ENCODE measurements at regions not wholly inside any gene's neighbourhood (a gene's known extent, or its start where the extent isn't known, plus 50 kb on each side); places are given as distances from the start of the nearest gene placed in this dataset.

DNA sequence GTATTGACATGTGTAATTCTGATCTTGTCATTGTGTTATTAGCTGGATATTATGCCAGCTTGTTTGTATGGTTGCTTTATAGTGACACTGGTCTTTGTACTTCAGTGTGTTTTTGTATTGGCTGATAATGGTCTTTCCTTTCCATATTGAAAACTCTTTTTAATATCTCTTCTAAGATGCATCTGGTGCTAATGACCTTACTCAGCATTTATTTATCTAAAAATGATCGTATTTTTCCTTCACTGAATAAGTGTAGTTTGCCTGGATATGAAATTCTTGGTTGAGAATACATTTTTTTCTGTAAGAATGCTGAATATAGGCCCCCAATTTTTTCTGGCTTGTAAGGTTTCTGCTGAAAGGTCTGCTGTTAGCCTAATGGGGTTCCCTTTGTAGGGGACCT, 465.5 kb upstream of the TMPRSS15 start:
- H3K36me3 Mint-ChIP-seq (ENCODE audit: low read depth): no peaks in the 10 kb centered on the region
- H3K27me3 Mint-ChIP-seq (ENCODE audit: low read depth): no peaks in the 10 kb centered on the region
- ChIA-PET CTCF (no interaction called here), POLR2A (no interaction called here)
- no peak overlapping the region for H3K4me3 Mint-ChIP-seq
- no peaks in the 10 kb centered on the region for H3K4me1 Mint-ChIP-seq (ENCODE audit: low read depth)
- no peak for DNase-seq
- no peak for ATAC-seq
- H3K9me3 Mint-ChIP-seq (ENCODE audit: insufficient read depth): peaks cover 18% of the 10 kb centered on the region
- no peak overlapping the region for H3K27ac Mint-ChIP-seq

DNA sequence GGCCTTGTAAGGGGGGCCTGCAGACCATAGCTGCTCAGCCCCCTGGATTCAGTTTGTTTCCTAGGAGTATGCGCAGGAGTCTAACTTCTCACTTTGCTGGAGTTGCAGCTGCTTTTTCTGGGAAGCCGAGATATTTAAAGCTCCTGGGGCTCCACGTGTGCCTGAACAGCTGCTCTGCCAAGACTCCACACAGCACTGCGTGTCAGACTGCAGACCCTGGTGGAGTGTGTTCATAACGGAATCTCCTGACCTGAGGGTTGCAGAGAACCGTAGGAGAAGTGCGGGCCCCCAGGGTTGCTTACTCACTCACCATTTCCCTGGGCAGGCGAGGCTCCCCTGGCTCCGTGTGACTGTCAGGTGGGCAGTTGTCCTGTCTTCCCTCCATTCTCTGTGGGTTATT, 474.3 kb upstream of the TMPRSS15 start:
- H3K27ac Mint-ChIP-seq: no peak overlapping the region
- ChIA-PET POLR2A (no interaction called here), CTCF (no interaction called here)
- no peak overlapping the region for H3K4me3 Mint-ChIP-seq
- peaks cover 13% of the 10 kb centered on the region for H3K9me3 Mint-ChIP-seq (ENCODE audit: insufficient read depth)
- no peaks in the 10 kb centered on the region for H3K27me3 Mint-ChIP-seq (ENCODE audit: low read depth)
- ATAC-seq: no peak
- H3K36me3 Mint-ChIP-seq (ENCODE audit: low read depth): no peaks in the 10 kb centered on the region
- no peaks in the 10 kb centered on the region for H3K4me1 Mint-ChIP-seq (ENCODE audit: low read depth)
- DNase-seq: no peak

DNA sequence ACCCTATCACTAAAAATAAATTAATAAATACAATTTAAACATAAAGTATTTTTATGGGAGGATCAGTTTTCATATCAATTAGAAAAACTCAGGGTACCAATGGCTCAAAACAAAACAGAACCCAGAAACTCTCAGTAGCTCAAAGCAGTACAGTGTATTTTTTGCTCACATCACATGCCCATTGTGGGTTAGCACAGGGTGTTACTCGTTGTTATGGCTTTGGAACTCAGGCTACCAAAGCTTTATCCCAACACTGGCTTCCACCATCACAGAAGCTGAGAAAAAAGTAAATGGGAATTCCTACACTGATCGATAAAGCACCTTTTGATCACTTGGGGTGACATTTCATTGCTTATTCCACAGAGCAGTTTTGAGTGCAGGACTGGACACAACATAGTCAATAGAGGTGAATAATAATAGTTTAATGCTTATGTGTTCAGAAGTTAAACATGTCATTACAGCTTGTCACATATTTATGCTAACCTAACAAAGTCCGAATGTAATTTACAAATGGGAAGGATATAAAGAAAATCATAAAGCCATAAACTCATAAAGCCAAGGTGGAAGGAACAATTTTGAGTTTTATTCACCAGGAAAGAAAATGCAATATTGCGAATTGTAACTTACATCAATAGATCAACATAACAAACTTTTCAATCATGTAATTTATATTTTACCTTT, 484.5 kb upstream of the TMPRSS15 start:
- Mint-ChIP-seq H3K4me1 (ENCODE audit: low read depth) (no peaks in the 10 kb centered on the region), H3K9me3 (ENCODE audit: insufficient read depth) (peaks cover 18% of the 10 kb centered on the region), H3K4me3 (no peak overlapping the region), H3K36me3 (ENCODE audit: low read depth) (no peaks in the 10 kb centered on the region), H3K27me3 (ENCODE audit: low read depth) (no peaks in the 10 kb centered on the region), H3K27ac (no peak overlapping the region)
- ATAC-seq (no peak), DNase-seq (no peak)
- CTCF ChIA-PET: no interaction called here
- POLR2A ChIA-PET: no interaction called here

DNA sequence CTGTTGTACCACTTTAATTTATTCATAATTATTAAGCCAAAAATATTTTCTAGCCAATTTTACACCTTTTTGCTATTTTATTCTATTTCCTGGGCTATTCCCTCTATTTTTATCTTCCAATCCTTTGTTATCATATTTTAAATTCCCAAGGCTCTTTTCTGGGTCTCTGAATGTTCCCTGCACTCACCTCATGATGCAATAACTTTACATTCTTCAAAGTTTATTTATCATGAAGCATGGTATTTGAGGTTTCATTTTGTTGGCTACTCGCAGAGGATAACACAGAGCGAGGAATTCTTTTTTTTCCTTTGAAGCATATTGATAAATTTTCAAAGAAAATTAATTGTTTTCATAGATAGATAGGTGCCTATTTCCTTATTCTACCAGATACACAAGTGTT, 489.8 kb upstream of the TMPRSS15 start:
- DNase-seq: no peak
- peaks cover 29% of the 10 kb centered on the region for H3K9me3 Mint-ChIP-seq (ENCODE audit: insufficient read depth)
- H3K36me3 Mint-ChIP-seq (ENCODE audit: low read depth): no peaks in the 10 kb centered on the region
- ChIA-PET CTCF (no interaction called here), POLR2A (no interaction called here)
- no peaks in the 10 kb centered on the region for H3K27me3 Mint-ChIP-seq (ENCODE audit: low read depth)
- H3K4me1 Mint-ChIP-seq (ENCODE audit: low read depth): no peaks in the 10 kb centered on the region
- H3K4me3 Mint-ChIP-seq: no peak overlapping the region
- no peak for ATAC-seq
- H3K27ac Mint-ChIP-seq: no peak overlapping the region

DNA sequence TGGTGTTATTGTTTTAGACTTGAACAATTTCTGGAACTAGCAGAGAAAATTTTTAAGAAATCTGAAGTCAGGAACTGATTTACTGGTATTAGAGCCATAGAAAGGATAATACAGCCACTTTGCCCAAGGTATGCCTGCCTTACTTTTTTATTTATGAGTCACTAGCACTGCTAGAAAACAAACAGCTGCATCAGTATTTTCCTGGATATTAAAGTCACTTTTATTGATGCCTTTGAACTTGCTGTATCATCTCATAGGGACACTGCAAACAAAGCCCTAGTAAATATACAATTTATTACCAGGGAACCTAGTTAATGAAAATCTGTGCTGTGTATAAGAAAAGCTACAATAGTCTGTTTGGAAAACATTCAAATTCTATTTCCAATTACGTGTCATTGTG, 490.8 kb upstream of the TMPRSS15 start:
- DNase-seq (no peak), ATAC-seq (no peak)
- no peak overlapping the region for H3K4me3 Mint-ChIP-seq
- no peaks in the 10 kb centered on the region for H3K4me1 Mint-ChIP-seq (ENCODE audit: low read depth)
- POLR2A ChIA-PET: no interaction called here
- H3K36me3 Mint-ChIP-seq (ENCODE audit: low read depth): no peaks in the 10 kb centered on the region
- H3K27ac Mint-ChIP-seq: no peak overlapping the region
- no peaks in the 10 kb centered on the region for H3K27me3 Mint-ChIP-seq (ENCODE audit: low read depth)
- CTCF ChIA-PET: no interaction called here
- H3K9me3 Mint-ChIP-seq (ENCODE audit: insufficient read depth): peaks cover 25% of the 10 kb centered on the region

DNA sequence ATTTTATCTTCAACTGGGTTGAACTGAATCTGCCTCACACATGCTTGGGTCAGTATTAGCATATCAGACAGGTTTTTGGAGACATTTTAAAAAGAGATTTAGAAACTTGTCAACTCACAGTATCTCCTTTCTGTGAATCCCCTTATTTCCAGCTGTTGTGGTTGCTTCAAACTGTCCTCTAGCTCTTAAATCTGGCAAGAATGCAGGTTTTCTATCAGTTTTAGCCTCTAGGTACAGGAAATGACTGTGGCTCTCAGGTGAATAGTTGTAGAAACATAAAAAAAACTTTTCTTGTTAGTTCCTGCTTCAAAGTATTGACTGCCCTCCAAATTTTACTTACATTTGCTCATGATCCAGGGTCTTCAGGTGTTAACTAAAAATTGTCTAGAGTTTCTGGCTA, 495.7 kb upstream of the TMPRSS15 start:
- no peaks in the 10 kb centered on the region for H3K4me1 Mint-ChIP-seq (ENCODE audit: low read depth)
- ChIA-PET CTCF (no interaction called here), POLR2A (no interaction called here)
- no peak overlapping the region for H3K27ac Mint-ChIP-seq
- no peaks in the 10 kb centered on the region for H3K27me3 Mint-ChIP-seq (ENCODE audit: low read depth)
- DNase-seq: no peak
- no peak for ATAC-seq
- H3K36me3 Mint-ChIP-seq (ENCODE audit: low read depth): no peaks in the 10 kb centered on the region
- peaks cover 15% of the 10 kb centered on the region for H3K9me3 Mint-ChIP-seq (ENCODE audit: insufficient read depth)
- no peak overlapping the region for H3K4me3 Mint-ChIP-seq

DNA sequence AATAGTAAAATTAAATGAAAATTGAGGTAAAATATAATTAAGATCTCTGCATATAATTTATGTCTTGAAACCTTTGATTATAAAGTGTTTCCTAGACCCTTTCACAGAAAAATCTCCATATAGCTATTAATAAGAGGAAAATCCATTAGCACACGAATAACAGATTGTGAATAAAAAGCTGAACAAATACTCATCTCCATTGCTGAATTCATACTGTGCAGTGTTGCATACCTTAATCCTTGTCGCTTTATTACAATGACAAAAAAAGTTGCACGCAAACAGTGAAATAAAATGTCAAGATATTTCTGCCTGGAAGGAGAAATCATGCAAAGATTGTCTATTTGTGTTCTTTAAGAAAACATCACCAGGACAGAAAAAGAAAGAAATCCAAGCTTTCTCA, 499.1 kb upstream of the TMPRSS15 start:
- H3K27me3 Mint-ChIP-seq (ENCODE audit: low read depth): no peaks in the 10 kb centered on the region
- CTCF ChIA-PET: no interaction called here
- no peak overlapping the region for H3K4me3 Mint-ChIP-seq
- POLR2A ChIA-PET: no interaction called here
- no peaks in the 10 kb centered on the region for H3K4me1 Mint-ChIP-seq (ENCODE audit: low read depth)
- DNase-seq: no peak
- no peaks in the 10 kb centered on the region for H3K36me3 Mint-ChIP-seq (ENCODE audit: low read depth)
- no peak for ATAC-seq
- H3K27ac Mint-ChIP-seq: no peak overlapping the region
- peaks cover 6% of the 10 kb centered on the region for H3K9me3 Mint-ChIP-seq (ENCODE audit: insufficient read depth)

DNA sequence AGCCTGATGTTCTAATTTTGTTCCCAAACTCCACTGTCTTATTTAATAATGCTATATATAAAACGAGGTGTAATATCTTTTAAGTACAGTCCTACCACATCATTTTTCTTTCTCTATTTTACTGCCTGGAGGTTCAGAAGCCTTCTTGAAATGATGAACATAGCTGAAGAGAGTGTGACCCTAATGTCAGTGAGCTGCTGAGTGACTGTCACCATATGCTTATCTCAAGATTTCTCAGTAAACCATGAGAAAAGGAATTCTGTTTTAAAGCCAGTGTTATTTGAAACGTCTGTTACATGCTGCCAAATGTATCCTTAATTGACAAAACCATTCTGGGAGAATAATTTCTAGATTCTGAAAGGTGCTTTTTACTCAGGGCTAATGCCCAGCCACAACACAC, 503.5 kb upstream of the TMPRSS15 start:
- no peaks in the 10 kb centered on the region for H3K4me1 Mint-ChIP-seq (ENCODE audit: low read depth)
- no peak for ATAC-seq
- H3K9me3 Mint-ChIP-seq (ENCODE audit: insufficient read depth): peaks cover 12% of the 10 kb centered on the region
- CTCF ChIA-PET: no interaction called here
- H3K36me3 Mint-ChIP-seq (ENCODE audit: low read depth): no peaks in the 10 kb centered on the region
- H3K4me3 Mint-ChIP-seq: no peak overlapping the region
- H3K27ac Mint-ChIP-seq: no peak overlapping the region
- POLR2A ChIA-PET: no interaction called here
- no peaks in the 10 kb centered on the region for H3K27me3 Mint-ChIP-seq (ENCODE audit: low read depth)
- DNase-seq: no peak

DNA sequence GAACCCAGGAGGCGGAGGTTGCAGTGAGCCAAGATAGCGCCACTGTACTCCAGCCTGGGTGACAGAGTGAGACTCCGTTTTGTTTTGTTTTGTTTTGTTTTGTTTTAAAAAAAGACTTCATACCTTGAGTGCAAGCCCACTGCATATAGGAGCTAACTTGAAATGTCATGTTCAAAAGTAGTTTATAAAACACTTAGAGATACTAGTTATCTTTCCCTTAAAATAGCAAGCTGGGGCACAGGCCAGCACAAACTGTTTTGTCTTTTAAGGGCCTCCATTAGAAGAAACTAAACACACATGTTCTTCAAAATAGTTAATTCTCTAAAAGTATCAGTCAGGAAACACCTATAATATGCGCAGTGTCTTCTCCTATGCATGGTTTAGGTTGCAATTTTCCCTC, 505.1 kb upstream of the TMPRSS15 start:
- no peak overlapping the region for H3K27ac Mint-ChIP-seq
- no peaks in the 10 kb centered on the region for H3K4me1 Mint-ChIP-seq (ENCODE audit: low read depth)
- no peaks in the 10 kb centered on the region for H3K36me3 Mint-ChIP-seq (ENCODE audit: low read depth)
- H3K9me3 Mint-ChIP-seq (ENCODE audit: insufficient read depth): peaks cover 12% of the 10 kb centered on the region
- no peak for DNase-seq
- no peak overlapping the region for H3K4me3 Mint-ChIP-seq
- no peak for ATAC-seq
- ChIA-PET POLR2A (no interaction called here), CTCF (no interaction called here)
- H3K27me3 Mint-ChIP-seq (ENCODE audit: low read depth): no peaks in the 10 kb centered on the region

DNA sequence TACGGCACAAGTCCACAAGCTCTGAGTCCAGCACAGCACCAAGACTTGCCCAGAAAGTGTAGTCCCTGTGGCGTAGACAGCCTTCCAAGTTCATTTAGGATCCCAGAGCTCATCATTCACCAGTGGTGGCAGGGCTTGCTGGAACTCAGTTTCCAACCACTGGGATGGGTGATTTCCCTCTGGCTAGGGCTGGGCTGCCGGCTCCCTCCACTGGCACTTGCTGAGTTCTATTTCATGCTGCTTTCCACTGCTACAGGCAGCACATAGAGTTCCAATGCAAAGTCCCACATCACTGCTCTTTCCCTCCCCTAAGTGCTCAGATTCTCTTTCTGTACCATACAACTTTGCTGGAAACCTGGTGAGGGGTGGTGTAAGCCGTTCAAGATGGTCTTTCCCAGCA, 510.3 kb upstream of the TMPRSS15 start:
- Mint-ChIP-seq H3K9me3 (ENCODE audit: insufficient read depth) (peaks cover 17% of the 10 kb centered on the region), H3K27me3 (ENCODE audit: low read depth) (no peaks in the 10 kb centered on the region), H3K27ac (no peak overlapping the region), H3K4me3 (no peak overlapping the region), H3K4me1 (ENCODE audit: low read depth) (no peaks in the 10 kb centered on the region), H3K36me3 (ENCODE audit: low read depth) (no peaks in the 10 kb centered on the region)
- ChIA-PET CTCF (no interaction called here), POLR2A (no interaction called here)
- ATAC-seq (no peak), DNase-seq (no peak)

DNA sequence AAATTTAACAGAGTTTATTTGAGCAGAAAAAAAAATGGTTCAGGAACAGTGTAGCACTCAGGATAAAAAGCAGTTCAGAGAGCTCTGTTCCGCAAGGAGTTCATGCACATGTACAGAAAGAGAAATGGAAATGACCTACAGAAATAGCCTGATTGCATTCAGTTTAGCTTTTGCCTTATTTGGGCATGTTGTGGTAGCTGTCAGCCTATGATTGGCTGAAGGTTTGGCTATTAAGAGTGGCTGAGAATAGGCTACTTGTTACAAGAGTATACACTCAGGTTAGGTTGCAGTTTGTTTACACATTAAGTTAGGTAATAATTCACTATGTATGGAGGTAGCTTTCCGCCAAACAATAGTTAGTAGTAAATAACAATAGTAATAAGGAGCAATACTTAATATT, 511.0 kb upstream of the TMPRSS15 start:
- DNase-seq: no peak
- Mint-ChIP-seq H3K4me1 (ENCODE audit: low read depth) (no peaks in the 10 kb centered on the region), H3K4me3 (no peak overlapping the region), H3K27ac (no peak overlapping the region), H3K27me3 (ENCODE audit: low read depth) (no peaks in the 10 kb centered on the region), H3K9me3 (ENCODE audit: insufficient read depth) (peaks cover 22% of the 10 kb centered on the region), H3K36me3 (ENCODE audit: low read depth) (no peaks in the 10 kb centered on the region)
- POLR2A ChIA-PET: no interaction called here
- CTCF ChIA-PET: no interaction called here
- ATAC-seq: no peak

DNA sequence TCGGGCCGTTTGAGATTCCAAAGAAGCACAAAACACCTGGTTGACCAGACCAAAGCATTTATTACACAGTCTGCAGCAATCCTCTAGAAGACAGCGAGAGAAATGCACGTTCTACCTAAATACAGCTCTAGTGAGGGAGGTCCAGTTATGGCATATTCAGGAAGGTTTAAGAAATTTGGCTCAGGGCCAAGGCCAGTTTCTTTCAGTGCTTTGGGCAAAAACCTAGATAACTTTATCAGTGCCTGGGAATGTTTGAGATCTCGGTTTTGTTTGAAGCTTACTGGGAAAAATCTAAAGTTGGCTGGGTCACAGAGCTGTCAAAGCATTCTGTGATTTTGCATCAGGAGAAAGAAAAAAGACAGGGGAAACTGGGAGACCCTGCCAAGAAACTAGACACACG, 514.0 kb upstream of the TMPRSS15 start:
- H3K4me1 Mint-ChIP-seq (ENCODE audit: low read depth): no peaks in the 10 kb centered on the region
- H3K27ac Mint-ChIP-seq: no peak overlapping the region
- H3K36me3 Mint-ChIP-seq (ENCODE audit: low read depth): no peaks in the 10 kb centered on the region
- POLR2A ChIA-PET: no interaction called here
- CTCF ChIA-PET: no interaction called here
- ATAC-seq: no peak
- H3K4me3 Mint-ChIP-seq: no peak overlapping the region
- peaks cover 20% of the 10 kb centered on the region for H3K9me3 Mint-ChIP-seq (ENCODE audit: insufficient read depth)
- no peaks in the 10 kb centered on the region for H3K27me3 Mint-ChIP-seq (ENCODE audit: low read depth)
- DNase-seq: no peak

DNA sequence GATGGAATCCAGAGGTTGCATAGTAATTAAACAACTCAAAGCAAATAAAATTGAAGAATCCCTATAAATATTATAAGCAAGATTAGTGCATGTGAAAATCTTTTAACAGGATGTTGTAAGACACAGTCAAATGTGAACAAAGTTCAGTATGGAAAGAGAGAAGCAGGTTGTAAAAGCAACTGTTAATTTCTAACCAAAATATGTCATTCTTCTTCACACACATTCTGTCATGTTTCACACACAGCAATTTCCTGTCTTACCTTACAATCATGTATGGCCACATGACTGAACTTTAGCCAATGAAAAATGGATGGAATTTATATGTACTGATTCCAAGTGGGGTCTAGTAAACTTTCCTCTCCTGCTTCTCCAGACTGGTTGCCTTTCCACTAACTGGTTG, 527.7 kb upstream of the TMPRSS15 start:
- no peaks in the 10 kb centered on the region for H3K4me1 Mint-ChIP-seq (ENCODE audit: low read depth)
- H3K9me3 Mint-ChIP-seq (ENCODE audit: insufficient read depth): peaks cover 11% of the 10 kb centered on the region
- no peaks in the 10 kb centered on the region for H3K27me3 Mint-ChIP-seq (ENCODE audit: low read depth)
- H3K4me3 Mint-ChIP-seq: no peak overlapping the region
- DNase-seq (no peak), ATAC-seq (no peak)
- CTCF ChIA-PET: no interaction called here
- H3K36me3 Mint-ChIP-seq (ENCODE audit: low read depth): no peaks in the 10 kb centered on the region
- POLR2A ChIA-PET: no interaction called here
- no peak overlapping the region for H3K27ac Mint-ChIP-seq
